NCI-H2029 treated with DMSO at 0.1 percent for 48 hours (cell line): ENCODE measurements at regions not wholly inside any gene's neighbourhood (a gene's known extent, or its start where the extent isn't known, plus 50 kb on each side); places are given as distances from the start of the nearest gene placed in this dataset.

Source experiments
- DNase-seq: peaks from one replicate; lab custom pipeline; 2025; lab: John Stamatoyannopoulos, UW

- no peak for DNase-seq
Measured at GRCh38 chr14:38113546-38113945, 94.2 kb upstream of the SSTR1 start.

- no peak for DNase-seq
Measured at GRCh38 chr14:38116895-38117294, 90.8 kb upstream of the SSTR1 start.

- no peak for DNase-seq
Measured at GRCh38 chr14:38120109-38120508, 87.6 kb upstream of the SSTR1 start.

- no peak for DNase-seq
Measured at GRCh38 chr14:38121320-38122020, 86.2 kb upstream of the SSTR1 start.

GRCh38 chr14:38122241-38122640, 85.5 kb upstream of the SSTR1 start:
- DNase-seq, result no peak

GRCh38 chr14:38124506-38124905, 83.2 kb upstream of the SSTR1 start:
- DNase-seq, result no peak

- DNase-seq, result peak; percentile 80
Measured at GRCh38 chr14:38125481-38126037, 82.1 kb upstream of the SSTR1 start.

GRCh38 chr14:38127356-38127755, 80.3 kb upstream of the SSTR1 start:
- DNase-seq, result no peak

- no peak for DNase-seq
Measured at GRCh38 chr14:38127784-38128183, 79.9 kb upstream of the SSTR1 start.

- no peak for DNase-seq
Measured at GRCh38 chr14:38128640-38129039, 79.1 kb upstream of the SSTR1 start.

- no peak for DNase-seq
Measured at GRCh38 chr14:38129192-38129591, 78.5 kb upstream of the SSTR1 start.

- no peak for DNase-seq
Measured at GRCh38 chr14:38129705-38130104, 78.0 kb upstream of the SSTR1 start.

GRCh38 chr14:38134416-38135030, 73.2 kb upstream of the SSTR1 start:
- no peak for DNase-seq

GRCh38 chr14:38135106-38135867, 72.4 kb upstream of the SSTR1 start:
- DNase-seq, result no peak

- DNase-seq, result no peak
Measured at GRCh38 chr14:38137005-38137404, 70.7 kb upstream of the SSTR1 start.

GRCh38 chr14:38138473-38139138, 69.1 kb upstream of the SSTR1 start:
- no peak for DNase-seq

GRCh38 chr14:38139926-38140325, 67.8 kb upstream of the SSTR1 start:
- DNase-seq, result no peak

- no peak for DNase-seq
Measured at GRCh38 chr14:38143170-38143569, 64.5 kb upstream of the SSTR1 start.

GRCh38 chr14:38143659-38144505, 63.8 kb upstream of the SSTR1 start:
- no peak for DNase-seq

- DNase-seq, result peak; percentile 20
Measured at GRCh38 chr14:38145142-38145541, 62.6 kb upstream of the SSTR1 start.

GRCh38 chr14:38150075-38150474, 57.6 kb upstream of the SSTR1 start:
- DNase-seq, result no peak
